ENCODE measurements at regions not wholly inside any gene's neighbourhood (a gene's known extent, or its start where the extent isn't known, plus 50 kb on each side); places are given as distances from the start of the nearest gene placed in this dataset.
"Not testable (repeated sequence)": the region's sequence is repeated elsewhere in the genome, so short reads cannot be mapped to it uniquely, and the experiment has no call there.

GRCh38 chr4:144862210-144862609 lies 216.3 kb downstream of the HHIP start:
- H3K4me1 ChIP-seq: no peaks in the 10 kb centered on the region
- 83 to 88% (median 84%) methylated on average over 2 of the region's 2 CpGs for WGBS, 5 donors
- H3K9me3 ChIP-seq: peaks cover 3 to 47% (median 34%) of the 10 kb centered on the region in 8 donors
- H3K27ac ChIP-seq: no peak overlapping the region
- no peaks in the 10 kb centered on the region for H3K27me3 ChIP-seq (replicated peaks in 1 of 7)
- no peak for DNase-seq
- intact Hi-C loops (cut with DNase I; ENCODE audit: low total_unique reads): no loop called here
- no peak overlapping the region for H3K4me3 ChIP-seq
- no peak for TF ChIP-seq POLR2A (IDR thresholded peaks at IDR 0.05)
- TF ChIP-seq CTCF (IDR thresholded peaks at IDR 0.05 in 8 of 11, conservative IDR thresholded peaks at IDR 0.05 in 3 of 11): no peak
- TF ChIP-seq POLR2AphosphoS5 (IDR thresholded peaks at IDR 0.05): no peak
- H3K36me3 ChIP-seq: no peaks in the 10 kb centered on the region

GRCh38 chr4:144864891-144865290 lies 218.9 kb downstream of the HHIP start:
- H3K4me1 ChIP-seq; H3K36me3 ChIP-seq; DNase-seq; intact Hi-C loops (cut with DNase I; ENCODE audit: low total_unique reads); H3K27me3 ChIP-seq (replicated peaks in 1 of 7); H3K4me3 ChIP-seq; H3K27ac ChIP-seq: not testable (repeated sequence)
- peaks cover 2 to 44% (median 29%) of the 10 kb centered on the region in 8 donors for H3K9me3 ChIP-seq

- intact Hi-C loops (cut with DNase I; ENCODE audit: low total_unique reads): no loop called here
- 92 to 98% (median 97%) methylated on average over 2 of the region's 2 CpGs for WGBS, 5 donors
Measured at GRCh38 chr4:144868309-144868708, 222.4 kb downstream of the HHIP start.

GRCh38 chr4:144872508-144873225 lies 225.3 kb downstream of the ANAPC10 start:
- Histone ChIP-seq H3K36me3 (no peaks in the 10 kb centered on the region), H3K4me3 (no peak overlapping the region), H3K27me3 (replicated peaks in 1 of 7) (no peaks in the 10 kb centered on the region), H3K9me3 (peaks cover 0 to 3% (median 0%) of the 10 kb centered on the region in 8 donors), H3K27ac (no peak overlapping the region), H3K4me1 (no peaks in the 10 kb centered on the region)
- intact Hi-C loops (cut with DNase I; ENCODE audit: low total_unique reads): no loop called here
- TF ChIP-seq POLR2AphosphoS5 (IDR thresholded peaks at IDR 0.05) (no peak), POLR2A (IDR thresholded peaks at IDR 0.05) (no peak), CTCF (IDR thresholded peaks at IDR 0.05 in 8 of 11, conservative IDR thresholded peaks at IDR 0.05 in 3 of 11) (no peak)
- DNase-seq: no peak
- WGBS, 5 donors: 78 to 88% (median 82%) methylated on average over 10 of the region's 10 CpGs

More at GRCh38 chr4:144868309-144868708, 222.4 kb downstream of the HHIP start:
- no peak overlapping the region for H3K4me3 ChIP-seq
- H3K36me3 ChIP-seq: no peaks in the 10 kb centered on the region
- DNase-seq: no peak
- H3K27me3 ChIP-seq (replicated peaks in 1 of 7): no peaks in the 10 kb centered on the region
- peaks cover 0 to 32% (median 25%) of the 10 kb centered on the region in 8 donors for H3K9me3 ChIP-seq
- no peak overlapping the region for H3K27ac ChIP-seq
- TF ChIP-seq POLR2AphosphoS5 (IDR thresholded peaks at IDR 0.05) (no peak), CTCF (IDR thresholded peaks at IDR 0.05 in 8 of 11, conservative IDR thresholded peaks at IDR 0.05 in 3 of 11) (no peak), POLR2A (IDR thresholded peaks at IDR 0.05) (no peak)
- no peaks in the 10 kb centered on the region for H3K4me1 ChIP-seq

Data from spleen (tissue), 11 donors.